Esophagus muscularis mucosa (tissue), 4 donors: ENCODE measurements at regions not wholly inside any gene's neighbourhood (a gene's known extent, or its start where the extent isn't known, plus 50 kb on each side); places are given as distances from the start of the nearest gene placed in this dataset.
A peak's percentile ranks its signal among the peaks of the same experiment; 100 is the strongest.

Source experiments
- DNase-seq: peaks from one replicate; pipeline ENCODE4 v3.0.0-alpha.2; 2017; ENCODE audit errors: extremely low spot score
- H3K27ac ChIP-seq, 4 donors: fragments of 200-600 bp; sonication (generic); replicated peaks in 1 of 4; 1 replicate in 3 of 4; 2 replicates in 1 of 4; pipeline ENCODE4 v1.5.1; 2016 to 2019; ENCODE audit warnings: mild to moderate bottlenecking in 1 of 4
- H3K27me3 ChIP-seq, 4 donors: fragments of 200-600 bp; sonication (generic); one replicate each; pipeline versions ENCODE4 v1.5.1 to v1.6.0; 2016 to 2019
- H3K36me3 ChIP-seq, 4 donors: fragments of 200-600 bp; sonication (generic); one replicate each; pipeline ENCODE4 v1.5.1; 2016 to 2019
- H3K4me1 ChIP-seq, 4 donors: fragments of 200-600 bp; sonication (generic); one replicate each; pipeline ENCODE4 v1.5.1; 2016 to 2019
- H3K4me3 ChIP-seq, 4 donors: fragments of 200-600 bp; sonication (generic); 1 replicate in 2 of 4; 2 replicates in 2 of 4; pipeline ENCODE4 v1.5.1; 2016 to 2019; ENCODE audit warnings: mild to moderate bottlenecking in 4 of 4, moderate library complexity in 1 of 4
- H3K9me3 ChIP-seq, 4 donors: fragments of 200-600 bp; sonication (generic); 1 replicate in 3 of 4; 2 replicates in 1 of 4; pipeline ENCODE4 v1.5.1; 2016 to 2019
- EP300 ChIP-seq: sonication (generic); formaldehyde crosslinking; IDR thresholded peaks from one replicate; pipeline ENCODE4 v1.6.1; 2017; ENCODE audit warnings: antibody characterized with exemption
- POLR2A ChIP-seq: fragments of 450-650 bp; IDR thresholded peaks from one replicate; pipeline ENCODE4 v1.6.1; 2017; ENCODE audit warnings: antibody characterized with exemption, moderate library complexity, mild to moderate bottlenecking, low read depth
- POLR2AphosphoS5 ChIP-seq, 2 donors: sonication (generic); formaldehyde crosslinking; IDR thresholded peaks; one replicate each; pipeline ENCODE4 v1.6.1; 2017; ENCODE audit warnings: antibody characterized with exemption in 2 of 2
- WGBS: methylation state at CpG from one replicate; pipeline ENCODE4 v1.1.5; 2018; 5-methylcytosine and 5-hydroxymethylcytosine counted together
- intact Hi-C: fragments of 100-400 bp; cut with DNase I; formaldehyde crosslinking; loops from one replicate; pipeline ENCODE4 v1.15.1; 2023
- TF ChIP-seq, protein P1 (sequence below), 3 experiments: fragments of 200-600 bp in 2 of 3; fragments of 450-650 bp in 1 of 3; sonication (generic) in 2 of 3; IDR thresholded peaks; one replicate each; pipeline ENCODE4 v1.5.1; 2017 to 2019; ENCODE audit warnings: antibody characterized with exemption in 3 of 3, mild to moderate bottlenecking in 2 of 3, moderate library complexity in 1 of 3

GRCh38 chr15:67906382-67906781 lies 66.5 kb upstream of the RNU6-1 start:
- Histone ChIP-seq H3K36me3 (no peaks in the 10 kb centered on the region), H3K27ac (no peak overlapping the region), H3K4me1 (peaks cover 0 to 6% (median 3%) of the 10 kb centered on the region in 4 donors), H3K27me3 (no peaks in the 10 kb centered on the region), H3K9me3 (peaks cover 0 to 5% (median 2%) of the 10 kb centered on the region in 4 donors), H3K4me3 (no peak overlapping the region)
- intact Hi-C loops, result no loop called here
- DNase-seq, result no peak
- no peak for TF ChIP-seq POLR2A
- TF ChIP-seq POLR2AphosphoS5 (IDR thresholded peaks at IDR 0.05), result no peak
- no peak for TF ChIP-seq EP300
- TF ChIP-seq, protein P1, sequence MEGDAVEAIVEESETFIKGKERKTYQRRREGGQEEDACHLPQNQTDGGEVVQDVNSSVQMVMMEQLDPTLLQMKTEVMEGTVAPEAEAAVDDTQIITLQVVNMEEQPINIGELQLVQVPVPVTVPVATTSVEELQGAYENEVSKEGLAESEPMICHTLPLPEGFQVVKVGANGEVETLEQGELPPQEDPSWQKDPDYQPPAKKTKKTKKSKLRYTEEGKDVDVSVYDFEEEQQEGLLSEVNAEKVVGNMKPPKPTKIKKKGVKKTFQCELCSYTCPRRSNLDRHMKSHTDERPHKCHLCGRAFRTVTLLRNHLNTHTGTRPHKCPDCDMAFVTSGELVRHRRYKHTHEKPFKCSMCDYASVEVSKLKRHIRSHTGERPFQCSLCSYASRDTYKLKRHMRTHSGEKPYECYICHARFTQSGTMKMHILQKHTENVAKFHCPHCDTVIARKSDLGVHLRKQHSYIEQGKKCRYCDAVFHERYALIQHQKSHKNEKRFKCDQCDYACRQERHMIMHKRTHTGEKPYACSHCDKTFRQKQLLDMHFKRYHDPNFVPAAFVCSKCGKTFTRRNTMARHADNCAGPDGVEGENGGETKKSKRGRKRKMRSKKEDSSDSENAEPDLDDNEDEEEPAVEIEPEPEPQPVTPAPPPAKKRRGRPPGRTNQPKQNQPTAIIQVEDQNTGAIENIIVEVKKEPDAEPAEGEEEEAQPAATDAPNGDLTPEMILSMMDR (IDR thresholded peaks at IDR 0.05), result peak in 1 of 3 experiments; percentile 31

- Histone ChIP-seq H3K27ac (no peak overlapping the region), H3K36me3 (no peaks in the 10 kb centered on the region), H3K4me3 (no peak overlapping the region), H3K9me3 (peaks cover 0 to 5% (median 2%) of the 10 kb centered on the region in 4 donors), H3K27me3 (no peaks in the 10 kb centered on the region), H3K4me1 (peaks cover 0 to 13% (median 3%) of the 10 kb centered on the region in 4 donors)
- intact Hi-C loops, result no loop called here
- no peak for TF ChIP-seq EP300
- TF ChIP-seq, protein P1 (IDR thresholded peaks at IDR 0.05), result no peak
- TF ChIP-seq POLR2AphosphoS5 (IDR thresholded peaks at IDR 0.05), result no peak
- TF ChIP-seq POLR2A, result no peak
- DNase-seq, result no peak
- WGBS, result 87% methylated on average over 2 of the region's 2 CpGs
Measured at GRCh38 chr15:67907184-67907723, 67.4 kb upstream of the RNU6-1 start.

- Histone ChIP-seq H3K4me1 (peaks cover 0 to 13% (median 3%) of the 10 kb centered on the region in 4 donors), H3K4me3 (no peak overlapping the region), H3K9me3 (peaks cover 0 to 5% (median 2%) of the 10 kb centered on the region in 4 donors), H3K27ac (no peak overlapping the region), H3K36me3 (no peaks in the 10 kb centered on the region), H3K27me3 (no peaks in the 10 kb centered on the region)
- WGBS, result 97% methylated on average over 2 of the region's 2 CpGs
- TF ChIP-seq, protein P1 (IDR thresholded peaks at IDR 0.05), result no peak
- TF ChIP-seq EP300 (no peak), POLR2A (no peak), POLR2AphosphoS5 (IDR thresholded peaks at IDR 0.05) (no peak)
- DNase-seq, result no peak
- intact Hi-C loops, result no loop called here
Measured at GRCh38 chr15:67908756-67909155, 68.9 kb upstream of the RNU6-1 start.

- peak overlapping the region in 1 of 4 donors; percentile 29 for H3K27ac ChIP-seq
- DNase-seq, result no peak
- H3K4me3 ChIP-seq, result no peak overlapping the region
- no peaks in the 10 kb centered on the region for H3K36me3 ChIP-seq
- H3K9me3 ChIP-seq, result peaks cover 0 to 5% (median 2%) of the 10 kb centered on the region in 4 donors
- 0% methylated on average over 1 of the region's 1 CpG for WGBS
- H3K4me1 ChIP-seq, result peaks cover 21 to 40% (median 30%) of the 10 kb centered on the region in 4 donors
- TF ChIP-seq, protein P1 (IDR thresholded peaks at IDR 0.05), result no peak
- TF ChIP-seq POLR2AphosphoS5 (IDR thresholded peaks at IDR 0.05) (no peak), POLR2A (no peak), EP300 (no peak)
- intact Hi-C loops, result no loop called here
- H3K27me3 ChIP-seq, result no peaks in the 10 kb centered on the region
Measured at GRCh38 chr15:67911727-67912126, 71.9 kb upstream of the RNU6-1 start.

DNA sequence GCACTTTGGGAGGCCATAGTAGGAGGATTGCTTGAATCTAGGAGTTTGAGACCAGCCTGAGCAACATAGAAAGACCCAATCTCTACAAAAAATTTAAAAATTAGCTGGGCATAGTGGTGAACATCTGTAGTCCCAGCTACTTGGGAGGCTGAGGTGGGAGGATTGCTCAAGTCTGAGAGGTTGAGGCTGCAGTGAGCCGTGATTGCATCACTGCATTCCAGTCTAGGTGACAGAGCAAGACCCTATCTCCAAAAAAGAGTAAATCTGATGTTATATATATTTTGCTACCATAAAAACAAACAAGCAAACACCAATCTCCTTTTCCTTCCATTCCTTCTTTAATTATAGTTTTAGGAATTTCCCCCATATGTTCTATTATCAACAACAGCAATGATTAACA lies 74.2 kb upstream of the RNU6-1 start:
- TF ChIP-seq EP300 (no peak), POLR2A (no peak), POLR2AphosphoS5 (IDR thresholded peaks at IDR 0.05) (no peak)
- TF ChIP-seq, protein P1 (IDR thresholded peaks at IDR 0.05), result no peak
- WGBS, result 95% methylated on average over 1 of the region's 1 CpG
- no peak for DNase-seq
- no peaks in the 10 kb centered on the region for H3K36me3 ChIP-seq
- H3K27ac ChIP-seq, result peak overlapping the region; percentile 82 to 86 (median 84)
- no peaks in the 10 kb centered on the region for H3K27me3 ChIP-seq
- intact Hi-C loops, result no loop called here
- no peak overlapping the region for H3K4me3 ChIP-seq
- peaks cover 39 to 62% (median 51%) of the 10 kb centered on the region in 4 donors for H3K4me1 ChIP-seq
- H3K9me3 ChIP-seq, result peaks cover 0 to 5% (median 2%) of the 10 kb centered on the region in 4 donors
